Coronary artery (tissue), 2 donors: ENCODE measurements at regions not wholly inside any gene's neighbourhood (a gene's known extent, or its start where the extent isn't known, plus 50 kb on each side); places are given as distances from the start of the nearest gene placed in this dataset.
"Not testable (repeated sequence)": the region's sequence is repeated elsewhere in the genome, so short reads cannot be mapped to it uniquely, and the experiment has no call there.

Experiments used
- DNase-seq: peaks from one replicate; pipeline ENCODE4 v3.0.0-alpha.2; 2017; ENCODE audit warnings: low spot score
- H3K27ac ChIP-seq, 2 donors: fragments of 200-600 bp; sonication (generic); one replicate each; pipeline ENCODE4 v1.5.1; 2016 to 2019
- H3K4me3 ChIP-seq: fragments of 200-600 bp; sonication (generic); 2 replicates; pipeline ENCODE4 v1.5.1; 2016; ENCODE audit warnings: mild to moderate bottlenecking, moderate library complexity
- CTCF ChIP-seq: fragments of 200-600 bp; sonication (generic); IDR thresholded peaks from one replicate; pipeline ENCODE4 v1.5.1; 2019; ENCODE audit warnings: antibody characterized with exemption

- Histone ChIP-seq H3K4me3 (no peak overlapping the region), H3K27ac (no peak overlapping the region)
- TF ChIP-seq CTCF, result no peak
- DNase-seq, result no peak
These were observed 1131.1 kb downstream of the TMEM121 start for GRCh38 chr14:106657460-106657859.

- H3K27ac ChIP-seq, DNase-seq, H3K4me3 ChIP-seq: not testable (repeated sequence)
These were observed 1131.9 kb downstream of the TMEM121 start for GRCh38 chr14:106658066-106658860.

DNA sequence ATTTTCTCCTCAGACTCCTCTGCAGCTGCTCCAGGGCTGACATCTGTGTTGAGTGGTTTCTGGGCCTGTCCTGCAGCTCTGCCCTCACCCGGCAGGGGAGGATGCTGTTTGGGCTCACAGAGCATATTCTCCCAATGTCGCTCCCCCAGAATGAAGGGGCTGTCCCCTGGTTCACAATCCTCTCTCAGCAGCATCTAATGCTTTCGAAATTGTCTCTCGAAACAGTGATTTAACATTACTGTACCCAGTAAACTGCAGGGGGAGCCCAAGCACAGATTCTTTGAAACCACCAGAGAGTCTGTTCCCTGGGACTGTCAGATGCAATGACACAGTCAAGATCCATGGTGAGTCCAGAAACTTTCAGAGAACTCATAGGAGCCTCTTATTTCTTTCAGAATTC lies 1135.2 kb downstream of the TMEM121 start:
- not testable (repeated sequence) for DNase-seq, H3K27ac ChIP-seq, H3K4me3 ChIP-seq

GRCh38 chr14:106662936-106663550 lies 1136.7 kb downstream of the TMEM121 start:
- Histone ChIP-seq H3K4me3 (no peak overlapping the region), H3K27ac (no peak overlapping the region)
- DNase-seq, result no peak
- TF ChIP-seq CTCF, result no peak

GRCh38 chr14:106663805-106664410 lies 1137.5 kb downstream of the TMEM121 start:
- H3K27ac ChIP-seq, H3K4me3 ChIP-seq, DNase-seq: not testable (repeated sequence)

DNA sequence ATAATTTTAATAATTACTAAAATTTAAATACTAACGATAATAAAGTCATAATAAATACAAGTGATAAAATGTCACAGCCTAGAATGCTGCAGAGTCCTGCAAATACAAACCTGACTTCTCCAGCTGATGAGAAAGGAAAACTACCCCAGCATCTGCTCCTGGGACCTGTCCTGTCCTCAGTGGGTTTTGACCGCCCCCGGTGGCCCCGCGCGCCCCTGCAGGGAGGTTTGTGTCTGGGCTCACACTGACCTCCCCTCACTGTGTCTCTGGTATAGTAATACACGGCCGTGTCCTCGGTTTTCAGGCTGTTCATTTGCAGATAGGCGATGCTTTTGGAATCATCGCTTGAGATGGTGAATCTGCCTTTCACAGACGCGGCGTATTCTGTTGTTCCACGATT lies 1139.4 kb downstream of the TMEM121 start:
- Histone ChIP-seq H3K27ac (no peak overlapping the region), H3K4me3 (no peak overlapping the region)
- no peak for TF ChIP-seq CTCF
- no peak for DNase-seq

DNA sequence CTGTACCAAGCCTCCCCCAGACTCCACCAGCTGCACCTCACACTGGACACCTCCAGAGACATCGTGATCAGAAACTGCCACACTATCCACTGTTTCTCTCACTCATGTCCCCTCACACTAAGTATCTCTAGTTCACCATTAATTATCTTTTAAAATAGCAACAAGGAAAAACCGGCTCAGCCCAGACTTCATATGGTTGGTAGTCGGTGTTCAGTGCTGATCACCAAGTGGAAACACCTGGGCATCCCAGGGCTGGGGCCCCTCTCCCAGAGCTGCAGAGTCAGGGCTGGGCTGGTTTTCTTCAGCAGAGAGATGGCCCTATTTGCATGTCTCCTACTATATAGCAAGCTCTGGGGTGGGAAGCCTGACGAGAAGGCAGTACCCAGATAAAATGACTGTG lies 1140.0 kb downstream of the TMEM121 start:
- H3K4me3 ChIP-seq, result no peak overlapping the region
- TF ChIP-seq CTCF, result no peak
- no peak for DNase-seq
- H3K27ac ChIP-seq, result no peak overlapping the region

DNA sequence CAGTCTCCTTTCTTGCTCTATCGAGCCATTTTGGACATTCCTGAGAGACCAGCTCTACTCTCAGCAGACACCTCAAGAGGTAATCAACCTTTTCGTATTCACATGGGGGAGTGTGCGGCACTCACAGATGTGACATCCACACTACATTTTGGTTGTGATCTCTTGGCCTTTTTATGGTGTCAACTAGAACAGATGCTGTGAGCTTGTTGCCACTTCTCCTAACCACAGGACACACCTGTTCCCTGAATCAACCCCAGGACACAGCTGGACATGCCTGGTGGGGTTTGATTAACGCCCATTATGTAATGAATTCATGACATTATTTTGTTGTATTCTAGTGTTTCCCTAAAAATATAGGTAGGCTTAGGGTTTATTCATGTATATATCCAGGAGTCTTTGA lies 1143.6 kb downstream of the TMEM121 start:
- no peak for DNase-seq
- no peak overlapping the region for H3K4me3 ChIP-seq
- no peak for TF ChIP-seq CTCF
- H3K27ac ChIP-seq, result no peak overlapping the region

GRCh38 chr14:106674093-106674492 lies 1147.7 kb downstream of the TMEM121 start:
- H3K27ac ChIP-seq, DNase-seq, H3K4me3 ChIP-seq: not testable (repeated sequence)

GRCh38 chr14:106674509-106675125 lies 1148.2 kb downstream of the TMEM121 start:
- not testable (repeated sequence) for DNase-seq

GRCh38 chr14:106675716-106676115 lies 1149.3 kb downstream of the TMEM121 start:
- H3K27ac ChIP-seq, H3K4me3 ChIP-seq, DNase-seq: not testable (repeated sequence)

More at GRCh38 chr14:106674509-106675125, 1148.2 kb downstream of the TMEM121 start:
- H3K27ac ChIP-seq, H3K4me3 ChIP-seq: not testable (repeated sequence)
